ENCODE measurements at regions not wholly inside any gene's neighbourhood (a gene's known extent, or its start where the extent isn't known, plus 50 kb on each side); places are given as distances from the start of the nearest gene placed in this dataset.
A peak's percentile ranks its signal among the peaks of the same experiment; 100 is the strongest.

DNA sequence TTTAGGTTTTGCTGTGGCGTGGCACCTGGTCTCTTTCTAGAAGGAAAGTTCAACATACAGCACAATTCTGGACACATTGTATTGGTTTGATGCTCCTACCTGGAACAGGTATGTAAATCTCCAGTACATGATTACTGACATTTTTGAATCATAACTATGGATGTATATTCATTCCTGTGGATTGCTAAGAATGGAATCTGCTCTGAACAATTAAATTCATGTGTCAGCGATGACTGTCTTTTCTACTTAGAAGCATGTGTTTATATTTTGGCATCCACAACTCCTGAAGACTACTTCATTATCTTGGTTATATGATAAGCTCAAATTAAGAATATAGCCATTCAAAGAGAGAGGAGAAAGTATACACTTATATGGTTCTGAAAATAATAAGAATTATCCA lies 291.8 kb downstream of the CHRM3 start:
- no peak for DNase-seq
- Histone ChIP-seq H3K4me3 (no peak overlapping the region), H3K4me1 (no peaks in the 10 kb centered on the region), H3K9me3 (no peaks in the 10 kb centered on the region), H3K36me3 (no peaks in the 10 kb centered on the region), H3K27ac (no peak overlapping the region), H3K27me3 (no peaks in the 10 kb centered on the region)
- intact Hi-C loops (cut with DNase I): no loop called here
- TF ChIP-seq POLR2A (IDR thresholded peaks at IDR 0.05): no peak
- WGBS, 2 donors: 70 to 96% methylated on average over 2 of the region's 2 CpGs

DNA sequence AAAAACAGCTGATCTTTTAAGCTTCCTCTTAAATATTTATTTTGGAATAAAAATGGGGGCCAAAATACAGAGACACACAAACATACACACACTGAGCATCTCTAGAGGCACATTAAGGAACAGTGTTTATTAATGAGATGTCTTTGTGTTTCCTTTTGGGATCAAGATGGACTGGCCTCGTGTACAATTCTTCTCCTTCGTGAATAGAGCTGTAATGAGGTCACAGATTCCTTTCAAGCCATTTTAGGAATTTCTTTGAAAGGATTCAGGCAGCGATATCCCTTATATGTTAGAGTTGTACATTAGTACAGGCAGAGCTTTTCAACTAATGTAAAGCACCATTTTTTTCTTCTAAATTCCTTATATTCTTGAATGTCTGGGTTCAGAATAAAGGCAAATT lies 295.7 kb downstream of the CHRM3 start:
- 35 to 47% methylated on average over 3 of the region's 3 CpGs for WGBS, 2 donors
- no peaks in the 10 kb centered on the region for H3K36me3 ChIP-seq
- no peak for DNase-seq
- H3K4me3 ChIP-seq: no peak overlapping the region
- H3K9me3 ChIP-seq: no peaks in the 10 kb centered on the region
- intact Hi-C loops (cut with DNase I): no loop called here
- no peaks in the 10 kb centered on the region for H3K27me3 ChIP-seq
- no peaks in the 10 kb centered on the region for H3K4me1 ChIP-seq
- TF ChIP-seq, protein P1, sequence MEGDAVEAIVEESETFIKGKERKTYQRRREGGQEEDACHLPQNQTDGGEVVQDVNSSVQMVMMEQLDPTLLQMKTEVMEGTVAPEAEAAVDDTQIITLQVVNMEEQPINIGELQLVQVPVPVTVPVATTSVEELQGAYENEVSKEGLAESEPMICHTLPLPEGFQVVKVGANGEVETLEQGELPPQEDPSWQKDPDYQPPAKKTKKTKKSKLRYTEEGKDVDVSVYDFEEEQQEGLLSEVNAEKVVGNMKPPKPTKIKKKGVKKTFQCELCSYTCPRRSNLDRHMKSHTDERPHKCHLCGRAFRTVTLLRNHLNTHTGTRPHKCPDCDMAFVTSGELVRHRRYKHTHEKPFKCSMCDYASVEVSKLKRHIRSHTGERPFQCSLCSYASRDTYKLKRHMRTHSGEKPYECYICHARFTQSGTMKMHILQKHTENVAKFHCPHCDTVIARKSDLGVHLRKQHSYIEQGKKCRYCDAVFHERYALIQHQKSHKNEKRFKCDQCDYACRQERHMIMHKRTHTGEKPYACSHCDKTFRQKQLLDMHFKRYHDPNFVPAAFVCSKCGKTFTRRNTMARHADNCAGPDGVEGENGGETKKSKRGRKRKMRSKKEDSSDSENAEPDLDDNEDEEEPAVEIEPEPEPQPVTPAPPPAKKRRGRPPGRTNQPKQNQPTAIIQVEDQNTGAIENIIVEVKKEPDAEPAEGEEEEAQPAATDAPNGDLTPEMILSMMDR (IDR thresholded peaks at IDR 0.05): no peak
- no peak for TF ChIP-seq POLR2A (IDR thresholded peaks at IDR 0.05)
- peak overlapping the region in 1 of 4 donors; percentile 22 for H3K27ac ChIP-seq

DNA sequence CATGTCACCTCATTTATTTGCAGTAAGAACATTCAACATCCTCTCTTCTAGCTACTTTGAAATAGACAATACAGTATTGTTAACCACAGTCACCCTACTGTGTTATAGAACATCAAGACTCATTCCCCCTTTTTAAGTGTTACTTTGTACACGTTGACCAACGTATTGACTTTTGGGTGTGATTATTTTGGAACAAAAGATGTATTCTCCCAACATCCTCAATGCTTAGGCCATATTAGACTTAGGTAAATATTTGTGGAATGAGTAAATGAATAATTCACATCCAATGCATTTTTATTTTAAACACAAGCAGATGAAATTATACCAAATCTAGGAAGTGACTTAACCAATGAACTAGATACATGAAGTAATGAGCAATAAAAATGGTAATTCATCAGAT lies 296.6 kb downstream of the CHRM3 start:
- H3K36me3 ChIP-seq: no peaks in the 10 kb centered on the region
- H3K27me3 ChIP-seq: no peaks in the 10 kb centered on the region
- H3K27ac ChIP-seq: no peak overlapping the region
- TF ChIP-seq POLR2A (IDR thresholded peaks at IDR 0.05): no peak
- TF ChIP-seq, protein P1 (IDR thresholded peaks at IDR 0.05): no peak
- DNase-seq: no peak
- no peak overlapping the region for H3K4me3 ChIP-seq
- no peaks in the 10 kb centered on the region for H3K9me3 ChIP-seq
- intact Hi-C loops (cut with DNase I): no loop called here
- H3K4me1 ChIP-seq: no peaks in the 10 kb centered on the region
- WGBS, 2 donors: 49% methylated on average over 2 of the region's 2 CpGs

DNA sequence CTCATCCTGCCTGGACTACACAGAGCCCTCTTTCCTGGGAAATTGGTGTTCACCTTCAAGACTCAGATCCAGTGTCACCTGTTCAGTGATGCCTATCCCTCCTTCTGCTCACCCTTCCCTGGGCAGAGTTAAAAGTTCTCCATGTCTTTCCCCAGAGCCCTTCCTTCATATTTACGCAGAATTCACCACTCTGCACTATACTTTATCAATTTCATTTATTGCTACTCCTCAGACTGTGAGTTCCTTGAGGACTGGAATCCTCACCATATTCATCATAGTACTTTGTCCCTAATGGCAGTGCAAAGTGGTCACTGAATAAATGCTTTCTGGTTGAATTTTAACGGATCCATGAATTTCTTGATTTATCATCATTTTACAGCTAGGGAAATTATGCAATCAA lies 300.0 kb downstream of the CHRM3 start:
- DNase-seq: no peak
- Histone ChIP-seq H3K36me3 (no peaks in the 10 kb centered on the region), H3K27me3 (no peaks in the 10 kb centered on the region), H3K4me1 (no peaks in the 10 kb centered on the region), H3K27ac (no peak overlapping the region), H3K9me3 (no peaks in the 10 kb centered on the region), H3K4me3 (no peak overlapping the region)
- TF ChIP-seq, protein P1 (IDR thresholded peaks at IDR 0.05): no peak
- no peak for TF ChIP-seq POLR2A (IDR thresholded peaks at IDR 0.05)
- intact Hi-C loops (cut with DNase I): no loop called here
- 87 to 97% methylated on average over 2 of the region's 2 CpGs for WGBS, 2 donors

DNA sequence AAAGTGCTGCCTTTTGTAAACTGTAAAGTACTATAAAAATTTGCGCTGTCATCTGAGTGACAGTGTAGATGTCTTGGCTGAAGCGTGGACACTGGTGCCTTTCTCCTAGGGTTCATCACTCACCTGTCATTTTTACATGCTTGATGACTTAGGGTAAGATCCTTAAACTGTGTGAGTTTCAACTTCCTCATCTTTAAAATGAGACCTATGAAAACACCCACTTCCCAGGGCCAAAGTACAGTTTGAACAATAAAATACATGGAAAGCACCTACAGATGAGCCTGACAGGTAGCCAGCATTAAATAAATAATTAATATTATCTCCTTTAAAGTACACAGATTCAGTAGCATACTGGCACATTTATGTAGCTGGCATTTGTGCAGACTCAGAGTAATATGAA lies 309.9 kb downstream of the CHRM3 start:
- H3K4me3 ChIP-seq: no peak overlapping the region
- H3K36me3 ChIP-seq: no peaks in the 10 kb centered on the region
- intact Hi-C loops (cut with DNase I): no loop called here
- no peak for DNase-seq
- no peaks in the 10 kb centered on the region for H3K9me3 ChIP-seq
- H3K4me1 ChIP-seq: no peaks in the 10 kb centered on the region
- WGBS, 2 donors: 83 to 95% methylated on average over 2 of the region's 2 CpGs
- no peak for TF ChIP-seq POLR2A (IDR thresholded peaks at IDR 0.05)
- TF ChIP-seq, protein P1 (IDR thresholded peaks at IDR 0.05): no peak
- no peak overlapping the region for H3K27ac ChIP-seq
- no peaks in the 10 kb centered on the region for H3K27me3 ChIP-seq

DNA sequence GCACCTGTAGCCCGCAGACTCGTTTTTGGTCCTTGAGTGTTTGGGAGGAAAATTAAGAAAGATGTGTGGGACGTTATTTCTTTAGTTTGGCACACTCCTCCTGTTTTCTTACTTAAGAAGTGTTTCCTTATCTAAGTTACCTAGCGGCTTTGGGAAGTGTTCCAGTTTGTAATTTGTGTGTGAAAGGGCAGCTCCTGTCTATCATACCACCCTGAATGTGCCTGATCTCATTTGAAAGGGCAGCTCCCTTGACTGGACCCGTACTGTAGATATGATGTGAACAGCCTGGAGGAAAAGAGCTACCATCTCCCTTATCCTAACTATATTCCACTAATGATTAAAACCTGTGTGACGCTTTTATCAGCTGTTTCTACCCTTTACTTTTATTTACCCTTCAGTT lies 314.3 kb downstream of the CHRM3 start:
- Histone ChIP-seq H3K9me3 (no peaks in the 10 kb centered on the region), H3K27ac (no peak overlapping the region), H3K4me3 (no peak overlapping the region), H3K36me3 (no peaks in the 10 kb centered on the region), H3K27me3 (no peaks in the 10 kb centered on the region), H3K4me1 (no peaks in the 10 kb centered on the region)
- TF ChIP-seq POLR2A (IDR thresholded peaks at IDR 0.05): no peak
- TF ChIP-seq, protein P1 (IDR thresholded peaks at IDR 0.05): no peak
- WGBS, 2 donors: 72 to 77% methylated on average over 6 of the region's 6 CpGs
- no peak for DNase-seq
- intact Hi-C loops (cut with DNase I): no loop called here

All from esophagus squamous epithelium (tissue), 5 donors.